ENCODE measurements at regions not wholly inside any gene's neighbourhood (a gene's known extent, or its start where the extent isn't known, plus 50 kb on each side); places are given as distances from the start of the nearest gene placed in this dataset.

- FAIRE-seq, result no peak
Measured at GRCh38 chr6:23994013-23994412, 132.0 kb upstream of the NRSN1 start.

GRCh38 chr6:24004062-24004461, 122.0 kb upstream of the NRSN1 start:
- FAIRE-seq, result no peak

GRCh38 chr6:24004659-24005058, 121.4 kb upstream of the NRSN1 start:
- FAIRE-seq, result no peak

GRCh38 chr6:24006254-24006653, 119.8 kb upstream of the NRSN1 start:
- FAIRE-seq, result no peak

- FAIRE-seq, result no peak
Measured at GRCh38 chr6:24009319-24009718, 116.7 kb upstream of the NRSN1 start.

- no peak for FAIRE-seq
Measured at GRCh38 chr6:24010133-24010532, 115.9 kb upstream of the NRSN1 start.

- FAIRE-seq, result no peak
Measured at GRCh38 chr6:24016286-24016685, 109.7 kb upstream of the NRSN1 start.

GRCh38 chr6:24016857-24017256, 109.2 kb upstream of the NRSN1 start:
- no peak for FAIRE-seq

- FAIRE-seq, result no peak
Measured at GRCh38 chr6:24019393-24019792, 106.6 kb upstream of the NRSN1 start.

GRCh38 chr6:24019830-24020229, 106.2 kb upstream of the NRSN1 start:
- FAIRE-seq, result no peak

- no peak for FAIRE-seq
Measured at GRCh38 chr6:24026050-24026449, 100.0 kb upstream of the NRSN1 start.

- FAIRE-seq, result no peak
Measured at GRCh38 chr6:24031496-24031895, 94.5 kb upstream of the NRSN1 start.

GRCh38 chr6:24032896-24033688, 92.9 kb upstream of the NRSN1 start:
- FAIRE-seq, result no peak

GRCh38 chr6:24043848-24044247, 82.2 kb upstream of the NRSN1 start:
- no peak for FAIRE-seq

GRCh38 chr6:24051942-24052589, 73.9 kb upstream of the NRSN1 start:
- no peak for FAIRE-seq

- FAIRE-seq, result no peak
Measured at GRCh38 chr6:24052590-24052961, 73.4 kb upstream of the NRSN1 start.

- FAIRE-seq, result no peak
Measured at GRCh38 chr6:24053057-24053456, 73.0 kb upstream of the NRSN1 start.

GRCh38 chr6:24054388-24054787, 71.6 kb upstream of the NRSN1 start:
- FAIRE-seq, result no peak

GRCh38 chr6:24056567-24056966, 69.4 kb upstream of the NRSN1 start:
- no peak for FAIRE-seq

- no peak for FAIRE-seq
Measured at GRCh38 chr6:24057030-24057429, 69.0 kb upstream of the NRSN1 start.

- FAIRE-seq, result no peak
Measured at GRCh38 chr6:24060982-24061754, 64.8 kb upstream of the NRSN1 start.

- FAIRE-seq, result no peak
Measured at GRCh38 chr6:24064106-24064505, 61.9 kb upstream of the NRSN1 start.

- no peak for FAIRE-seq
Measured at GRCh38 chr6:24064832-24065231, 61.2 kb upstream of the NRSN1 start.

- FAIRE-seq, result no peak
Measured at GRCh38 chr6:24069526-24069925, 56.5 kb upstream of the NRSN1 start.

Data from G401.6 (cell line).